GM19239 (cell line): ENCODE measurements at regions not wholly inside any gene's neighbourhood (a gene's known extent, or its start where the extent isn't known, plus 50 kb on each side); places are given as distances from the start of the nearest gene placed in this dataset.
"Not testable (repeated sequence)": the region's sequence is repeated elsewhere in the genome, so short reads cannot be mapped to it uniquely, and the experiment has no call there.

Experiments used
- DNase-seq: peaks from one replicate; pipeline ENCODE4 v3.0.0; 2011; ENCODE audit warnings: low spot score; ENCODE audit not compliant: insufficient read length
- FAIRE-seq: peaks from 2 replicates; lab custom pipeline; 2011; peaks lifted over from hg19 to GRCh38; lab: Jason Lieb, UNC

GRCh38 chr6:168822376-168822775 lies 381.4 kb downstream of the SMOC2 start:
- no peak for DNase-seq
- FAIRE-seq, result no peak

GRCh38 chr6:168819546-168819945 lies 378.6 kb downstream of the SMOC2 start:
- FAIRE-seq, result no peak
- no peak for DNase-seq

GRCh38 chr6:168817558-168818159 lies 376.7 kb downstream of the SMOC2 start:
- DNase-seq, result no peak
- FAIRE-seq, result no peak

- FAIRE-seq (no peak), DNase-seq (no peak)
Measured at GRCh38 chr6:168815229-168815628, 374.2 kb downstream of the SMOC2 start.

- FAIRE-seq, result no peak
- no peak for DNase-seq
Measured at GRCh38 chr6:168808232-168808631, 367.2 kb downstream of the SMOC2 start.

GRCh38 chr6:168804331-168804730 lies 363.3 kb downstream of the SMOC2 start:
- DNase-seq (no peak), FAIRE-seq (no peak)

- DNase-seq (no peak), FAIRE-seq (no peak)
Measured at GRCh38 chr6:168803874-168804273, 362.9 kb downstream of the SMOC2 start.

GRCh38 chr6:168799067-168799466 lies 358.1 kb downstream of the SMOC2 start:
- no peak for DNase-seq
- FAIRE-seq, result no peak

GRCh38 chr6:168796106-168796505 lies 355.1 kb downstream of the SMOC2 start:
- DNase-seq, result no peak
- no peak for FAIRE-seq

- not testable (repeated sequence) for FAIRE-seq, DNase-seq
Measured at GRCh38 chr6:168795611-168796010, 354.6 kb downstream of the SMOC2 start.

GRCh38 chr6:168794491-168794890 lies 353.5 kb downstream of the SMOC2 start:
- no peak for FAIRE-seq
- no peak for DNase-seq

- no peak for FAIRE-seq
Measured at GRCh38 chr6:168793649-168794048, 352.7 kb downstream of the SMOC2 start.

GRCh38 chr6:168791917-168792316 lies 350.9 kb downstream of the SMOC2 start:
- FAIRE-seq (no peak), DNase-seq (no peak)

More at GRCh38 chr6:168793649-168794048, 352.7 kb downstream of the SMOC2 start:
- DNase-seq, result no peak

GRCh38 chr6:168789699-168790098 lies 348.7 kb downstream of the SMOC2 start:
- FAIRE-seq (no peak), DNase-seq (no peak)

GRCh38 chr6:168785720-168786511 lies 344.9 kb downstream of the SMOC2 start:
- DNase-seq (no peak), FAIRE-seq (no peak)

- no peak for FAIRE-seq
- no peak for DNase-seq
Measured at GRCh38 chr6:168784426-168784825, 343.4 kb downstream of the SMOC2 start.

GRCh38 chr6:168783720-168784119 lies 342.7 kb downstream of the SMOC2 start:
- FAIRE-seq (no peak), DNase-seq (no peak)

GRCh38 chr6:168782187-168782751 lies 341.3 kb downstream of the SMOC2 start:
- FAIRE-seq, result no peak
- no peak for DNase-seq

GRCh38 chr6:168778201-168778600 lies 337.2 kb downstream of the SMOC2 start:
- FAIRE-seq (no peak), DNase-seq (no peak)

GRCh38 chr6:168774381-168774780 lies 333.4 kb downstream of the SMOC2 start:
- FAIRE-seq (no peak), DNase-seq (no peak)

GRCh38 chr6:168773788-168774187 lies 332.8 kb downstream of the SMOC2 start:
- FAIRE-seq (no peak), DNase-seq (no peak)
